IPS DF 6.9 (cell line): ENCODE measurements at regions not wholly inside any gene's neighbourhood (a gene's known extent, or its start where the extent isn't known, plus 50 kb on each side); places are given as distances from the start of the nearest gene placed in this dataset.

Experiments
- DNase-seq: peaks from one replicate; pipeline ENCODE4 v3.0.0-alpha.2; 2013; ENCODE audit warnings: low read depth, low spot score
- H3K27ac ChIP-seq: one replicate; pipeline ENCODE4 v1.5.1; 2013; ENCODE audit warnings: low read length, control low read depth
- H3K27me3 ChIP-seq: 2 replicates; pipeline ENCODE4 v1.6.1; 2013; ENCODE audit warnings: mild to moderate bottlenecking, low read length; ENCODE audit not compliant: control insufficient read depth, insufficient read depth
- H3K36me3 ChIP-seq: 2 replicates; pipeline ENCODE4 v1.6.1; 2013; ENCODE audit warnings: low read length; ENCODE audit not compliant: control insufficient read depth, insufficient read depth
- H3K4me1 ChIP-seq: 2 replicates; pipeline ENCODE4 v1.6.1; 2013; ENCODE audit warnings: low read length; ENCODE audit not compliant: control insufficient read depth, insufficient read depth
- H3K4me3 ChIP-seq: 2 replicates; pipeline ENCODE4 v1.5.1; 2013; ENCODE audit warnings: mild to moderate bottlenecking, low read length
- H3K9me3 ChIP-seq: 2 replicates; pipeline ENCODE4 v1.6.1; 2013; ENCODE audit warnings: low read length, inconsistent platforms; ENCODE audit not compliant: control insufficient read depth, insufficient read depth
- WGBS: extraction: QIAGEN DNeasy Blood & Tissue Kit; methylation state at CpG from one replicate; pipeline ENCODE4 v1.1.7; 2013; ENCODE audit warnings: mixed read lengths, missing lambda C conversion rate; ENCODE audit not compliant: insufficient read length, insufficient coverage; 5-methylcytosine and 5-hydroxymethylcytosine counted together

- Histone ChIP-seq H3K27me3 (no peaks in the 10 kb centered on the region), H3K27ac (no peak overlapping the region), H3K4me3 (no peak overlapping the region), H3K4me1 (no peaks in the 10 kb centered on the region), H3K36me3 (no peaks in the 10 kb centered on the region), H3K9me3 (peaks cover 2% of the 10 kb centered on the region; the same call in 1 of the 2 replicates)
- no peak for DNase-seq
- WGBS, result no CpG with 5 or more reads among the region's 3 CpGs
Observed at GRCh38 chr12:125775507-125775906, 710.3 kb downstream of the AACS start.

- no CpG with 5 or more reads among the region's 3 CpGs for WGBS
- no peak overlapping the region for H3K4me3 ChIP-seq
- peaks cover 2% of the 10 kb centered on the region; the same call in 1 of the 2 replicates for H3K9me3 ChIP-seq
- H3K4me1 ChIP-seq, result no peaks in the 10 kb centered on the region
- DNase-seq, result no peak
- no peak overlapping the region for H3K27ac ChIP-seq
- H3K27me3 ChIP-seq, result no peaks in the 10 kb centered on the region
- H3K36me3 ChIP-seq, result no peaks in the 10 kb centered on the region
Observed at GRCh38 chr12:125776212-125776611, 711.0 kb downstream of the AACS start.

- H3K4me3 ChIP-seq, result no peak overlapping the region
- H3K9me3 ChIP-seq, result peaks cover 2% of the 10 kb centered on the region
- H3K4me1 ChIP-seq, result no peaks in the 10 kb centered on the region
- no peak overlapping the region for H3K27ac ChIP-seq
- DNase-seq, result no peak
- no CpG with 5 or more reads among the region's 2 CpGs for WGBS
- H3K36me3 ChIP-seq, result no peaks in the 10 kb centered on the region
- H3K27me3 ChIP-seq, result no peaks in the 10 kb centered on the region
Observed at GRCh38 chr12:125786143-125786542, 720.9 kb downstream of the AACS start.

- WGBS, result no CpG with 5 or more reads among the region's 3 CpGs
- no peak for DNase-seq
- H3K9me3 ChIP-seq, result peaks cover 6% of the 10 kb centered on the region
- H3K27me3 ChIP-seq, result no peaks in the 10 kb centered on the region; the same call in 1 of the 2 replicates
- H3K27ac ChIP-seq, result no peak overlapping the region
- no peak overlapping the region for H3K4me3 ChIP-seq
- no peaks in the 10 kb centered on the region for H3K36me3 ChIP-seq
- H3K4me1 ChIP-seq, result no peaks in the 10 kb centered on the region
Observed at GRCh38 chr12:125794401-125794800, 729.2 kb downstream of the AACS start.

- Histone ChIP-seq H3K36me3 (no peaks in the 10 kb centered on the region), H3K4me3 (no peak overlapping the region), H3K27me3 (no peaks in the 10 kb centered on the region; the same call in 1 of the 2 replicates), H3K4me1 (no peaks in the 10 kb centered on the region), H3K9me3 (peaks cover 6% of the 10 kb centered on the region), H3K27ac (no peak overlapping the region)
- no peak for DNase-seq
- WGBS, result no CpG with 5 or more reads among the region's 4 CpGs
Observed at GRCh38 chr12:125797421-125798175, 732.4 kb downstream of the AACS start.

- Histone ChIP-seq H3K9me3 (no peaks in the 10 kb centered on the region; the same call in 1 of the 2 replicates), H3K27me3 (no peaks in the 10 kb centered on the region), H3K27ac (no peak overlapping the region), H3K36me3 (no peaks in the 10 kb centered on the region), H3K4me3 (no peak overlapping the region), H3K4me1 (no peaks in the 10 kb centered on the region)
- no CpG with 5 or more reads among the region's 7 CpGs for WGBS
- no peak for DNase-seq
Observed at GRCh38 chr12:125804660-125805059, 739.4 kb downstream of the AACS start.

GRCh38 chr12:125824276-125824675 lies 759.0 kb downstream of the AACS start:
- no peak for DNase-seq
- Histone ChIP-seq H3K36me3 (no peaks in the 10 kb centered on the region), H3K27me3 (no peaks in the 10 kb centered on the region), H3K4me1 (no peaks in the 10 kb centered on the region), H3K9me3 (no peaks in the 10 kb centered on the region; the same call in none of the 2 replicates), H3K27ac (no peak overlapping the region), H3K4me3 (no peak overlapping the region)
- WGBS, result no CpG with 5 or more reads among the region's 2 CpGs

GRCh38 chr12:125835852-125836251 lies 770.6 kb downstream of the AACS start:
- Histone ChIP-seq H3K36me3 (no peaks in the 10 kb centered on the region), H3K4me1 (no peaks in the 10 kb centered on the region), H3K27ac (no peak overlapping the region), H3K4me3 (no peak overlapping the region), H3K27me3 (no peaks in the 10 kb centered on the region; the same call in 1 of the 2 replicates), H3K9me3 (no peaks in the 10 kb centered on the region; the same call in 1 of the 2 replicates)
- no peak for DNase-seq
- WGBS, result no CpG with 5 or more reads among the region's 2 CpGs

GRCh38 chr12:125836647-125837046 lies 771.4 kb downstream of the AACS start:
- DNase-seq, result no peak
- no peaks in the 10 kb centered on the region for H3K4me1 ChIP-seq
- H3K9me3 ChIP-seq, result no peaks in the 10 kb centered on the region; the same call in 1 of the 2 replicates
- no peak overlapping the region for H3K4me3 ChIP-seq
- no peak overlapping the region for H3K27ac ChIP-seq
- no peaks in the 10 kb centered on the region for H3K36me3 ChIP-seq
- no CpG with 5 or more reads among the region's 2 CpGs for WGBS
- no peaks in the 10 kb centered on the region; the same call in 1 of the 2 replicates for H3K27me3 ChIP-seq

- H3K4me3 ChIP-seq, result no peak overlapping the region
- no peaks in the 10 kb centered on the region; the same call in 1 of the 2 replicates for H3K27me3 ChIP-seq
- peaks cover 2% of the 10 kb centered on the region for H3K9me3 ChIP-seq
- H3K4me1 ChIP-seq, result no peaks in the 10 kb centered on the region
- no peaks in the 10 kb centered on the region for H3K36me3 ChIP-seq
- WGBS, result no CpG with 5 or more reads among the region's 7 CpGs
- H3K27ac ChIP-seq, result no peak overlapping the region
- no peak for DNase-seq
Observed at GRCh38 chr12:125841332-125841731, 776.1 kb downstream of the AACS start.

- no CpG with 5 or more reads among the region's 5 CpGs for WGBS
- H3K4me1 ChIP-seq, result no peaks in the 10 kb centered on the region
- H3K9me3 ChIP-seq, result peaks cover 5% of the 10 kb centered on the region; the same call in 1 of the 2 replicates
- H3K4me3 ChIP-seq, result no peak overlapping the region
- DNase-seq, result no peak
- H3K27me3 ChIP-seq, result no peaks in the 10 kb centered on the region
- H3K27ac ChIP-seq, result no peak overlapping the region
- H3K36me3 ChIP-seq, result no peaks in the 10 kb centered on the region
Observed at GRCh38 chr12:125852116-125852515, 786.9 kb downstream of the AACS start.
